ENCODE measurements at regions not wholly inside any gene's neighbourhood (a gene's known extent, or its start where the extent isn't known, plus 50 kb on each side); places are given as distances from the start of the nearest gene placed in this dataset.

- TF ChIP-seq JUND (IDR thresholded peaks at IDR 0.05; ENCODE audit: low read depth): no peak
- DNase-seq (ENCODE audit: low read depth in 1 of 2, low spot score in 1 of 2): no peak
- in situ Hi-C loops (cut with HindIII; ENCODE audit: low pct_unique_long_range_greater_than_20kb, low sequenced_read_pairs): no loop called here
Measured at GRCh38 chr2:191738003-191738402, 60.1 kb downstream of the NABP1 start.

GRCh38 chr2:191738667-191739066 lies 60.7 kb downstream of the NABP1 start:
- no peak for DNase-seq (ENCODE audit: low read depth in 1 of 2, low spot score in 1 of 2)
- no peak for TF ChIP-seq JUND (IDR thresholded peaks at IDR 0.05; ENCODE audit: low read depth)
- in situ Hi-C loops (cut with HindIII; ENCODE audit: low pct_unique_long_range_greater_than_20kb, low sequenced_read_pairs): no loop called here

- no peak for DNase-seq (ENCODE audit: low read depth in 1 of 2, low spot score in 1 of 2)
- TF ChIP-seq JUND (IDR thresholded peaks at IDR 0.05; ENCODE audit: low read depth): no peak
- in situ Hi-C loops (cut with HindIII; ENCODE audit: low pct_unique_long_range_greater_than_20kb, low sequenced_read_pairs): no loop called here
Measured at GRCh38 chr2:191739194-191739593, 61.3 kb downstream of the NABP1 start.

- DNase-seq (ENCODE audit: low read depth in 1 of 2, low spot score in 1 of 2): no peak
- in situ Hi-C loops (cut with HindIII; ENCODE audit: low pct_unique_long_range_greater_than_20kb, low sequenced_read_pairs): no loop called here
- no peak for TF ChIP-seq JUND (IDR thresholded peaks at IDR 0.05; ENCODE audit: low read depth)
Measured at GRCh38 chr2:191740016-191740419, 62.1 kb downstream of the NABP1 start.

GRCh38 chr2:191740759-191741158 lies 62.8 kb downstream of the NABP1 start:
- in situ Hi-C loops (cut with HindIII; ENCODE audit: low pct_unique_long_range_greater_than_20kb, low sequenced_read_pairs): no loop called here
- no peak for TF ChIP-seq JUND (IDR thresholded peaks at IDR 0.05; ENCODE audit: low read depth)

GRCh38 chr2:191746346-191747169 lies 68.6 kb downstream of the NABP1 start:
- in situ Hi-C loops (cut with HindIII; ENCODE audit: low pct_unique_long_range_greater_than_20kb, low sequenced_read_pairs): no loop called here
- no peak for DNase-seq (ENCODE audit: low read depth in 1 of 2, low spot score in 1 of 2)
- no peak for TF ChIP-seq JUND (IDR thresholded peaks at IDR 0.05; ENCODE audit: low read depth)

More at GRCh38 chr2:191740759-191741158, 62.8 kb downstream of the NABP1 start:
- DNase-seq (ENCODE audit: low read depth in 1 of 2, low spot score in 1 of 2): no peak

GRCh38 chr2:191747170-191747530 lies 69.2 kb downstream of the NABP1 start:
- DNase-seq (ENCODE audit: low read depth in 1 of 2, low spot score in 1 of 2): no peak
- in situ Hi-C loops (cut with HindIII; ENCODE audit: low pct_unique_long_range_greater_than_20kb, low sequenced_read_pairs): no loop called here
- TF ChIP-seq JUND (IDR thresholded peaks at IDR 0.05; ENCODE audit: low read depth): no peak

GRCh38 chr2:191748059-191748461 lies 70.1 kb downstream of the NABP1 start:
- in situ Hi-C loops (cut with HindIII; ENCODE audit: low pct_unique_long_range_greater_than_20kb, low sequenced_read_pairs): no loop called here
- TF ChIP-seq JUND (IDR thresholded peaks at IDR 0.05; ENCODE audit: low read depth): no peak
- no peak for DNase-seq (ENCODE audit: low read depth in 1 of 2, low spot score in 1 of 2)

- DNase-seq (ENCODE audit: low read depth in 1 of 2, low spot score in 1 of 2): no peak
- in situ Hi-C loops (cut with HindIII; ENCODE audit: low pct_unique_long_range_greater_than_20kb, low sequenced_read_pairs): no loop called here
- TF ChIP-seq JUND (IDR thresholded peaks at IDR 0.05; ENCODE audit: low read depth): no peak
Measured at GRCh38 chr2:191748528-191749180, 70.7 kb downstream of the NABP1 start.

- no peak for TF ChIP-seq JUND (IDR thresholded peaks at IDR 0.05; ENCODE audit: low read depth)
- DNase-seq (ENCODE audit: low read depth in 1 of 2, low spot score in 1 of 2): no peak
- in situ Hi-C loops (cut with HindIII; ENCODE audit: low pct_unique_long_range_greater_than_20kb, low sequenced_read_pairs): no loop called here
Measured at GRCh38 chr2:191749181-191749540, 71.2 kb downstream of the NABP1 start.

- TF ChIP-seq JUND (IDR thresholded peaks at IDR 0.05; ENCODE audit: low read depth): no peak
- in situ Hi-C loops (cut with HindIII; ENCODE audit: low pct_unique_long_range_greater_than_20kb, low sequenced_read_pairs): no loop called here
- DNase-seq (ENCODE audit: low read depth in 1 of 2, low spot score in 1 of 2): no peak
Measured at GRCh38 chr2:191754103-191754502, 76.2 kb downstream of the NABP1 start.

- in situ Hi-C loops (cut with HindIII; ENCODE audit: low pct_unique_long_range_greater_than_20kb, low sequenced_read_pairs): no loop called here
- DNase-seq (ENCODE audit: low read depth in 1 of 2, low spot score in 1 of 2): no peak
- TF ChIP-seq JUND (IDR thresholded peaks at IDR 0.05; ENCODE audit: low read depth): no peak
Measured at GRCh38 chr2:191756761-191757160, 78.8 kb downstream of the NABP1 start.

- TF ChIP-seq JUND (IDR thresholded peaks at IDR 0.05; ENCODE audit: low read depth): no peak
- in situ Hi-C loops (cut with HindIII; ENCODE audit: low pct_unique_long_range_greater_than_20kb, low sequenced_read_pairs): no loop called here
- no peak for DNase-seq (ENCODE audit: low read depth in 1 of 2, low spot score in 1 of 2)
Measured at GRCh38 chr2:191757208-191757607, 79.3 kb downstream of the NABP1 start.
